K562 (cell line): ENCODE measurements at regions not wholly inside any gene's neighbourhood (a gene's known extent, or its start where the extent isn't known, plus 50 kb on each side); places are given as distances from the start of the nearest gene placed in this dataset.

Experiments
- ATAC-seq: fragments of 200-7000 bp; cut with Tn5 transposase; 3 replicates; pipeline ENCODE4 v1.9.1; 2020; ENCODE audit warnings: moderate library complexity
- BruUV-seq: library from RNA; stranded (reverse); fragments of 400-500 nt; replicated peaks from 2 replicates; lab custom pipeline; 2021; lab: Mats Ljungman, UMichigan
- CTCF ChIA-PET: fragments of 300-600 bp; formaldehyde crosslinking; extraction: SDS; loops from one replicate; lab custom pipeline; 2021; ENCODE audit warnings: low intra/inter-chr PET ratio; lab: Yijun Ruan, JAX
- POLR2A ChIA-PET: fragments of 300-600, 350-650 bp; sonication (Branson Sonifier 250); formaldehyde crosslinking; extraction: SDS; loops from one replicate; lab custom pipeline; 2021; ENCODE audit warnings: antibody characterized with exemption, inconsistent platforms; lab: Yijun Ruan, JAX
- DNase-seq, 4 experiments: peaks; one replicate each; pipeline versions ENCODE4 v3.0.0 to v3.0.0-alpha.2; 2011 to 2018; ENCODE audit warnings: low spot score in 3 of 4, mixed read lengths in 3 of 4; ENCODE audit errors: extremely low read depth in 1 of 4
- FAIRE-seq: peaks from 2 replicates; lab custom pipeline; 2011; peaks lifted over from hg19 to GRCh38; lab: Jason Lieb, UNC
- H2AFZ ChIP-seq: 2 replicates; pipeline ENCODE4 v1.6.0; 2011; ENCODE audit warnings: low read depth, low read length, control low read depth, inconsistent platforms
- H3K27ac ChIP-seq: fragments of 200-600 bp; 3 replicates; pipeline ENCODE4 v1.8.0; 2011; ENCODE audit warnings: low read depth, mild to moderate bottlenecking, control low read depth, inconsistent platforms, low read length, moderate library complexity, mixed read lengths; ENCODE audit errors: extremely low read depth
- H3K27me3 ChIP-seq, 2 experiments: fragments of 300-600 bp in 1 of 2; 2 replicates in 1 of 2; 3 replicates in 1 of 2; pipeline versions ENCODE4 v1.6.0 to v1.8.0; 2011; ENCODE audit warnings: inconsistent platforms in 2 of 2, low read length in 2 of 2, mild to moderate bottlenecking in 1 of 2, mixed read lengths in 1 of 2, moderate library complexity in 1 of 2; ENCODE audit not compliant: control insufficient read depth in 2 of 2, insufficient read depth in 2 of 2
- H3K36me3 ChIP-seq: fragments of 300-600 bp; 3 replicates; pipeline ENCODE4 v1.8.0; 2011; ENCODE audit warnings: mild to moderate bottlenecking, low read length, inconsistent platforms; ENCODE audit not compliant: control insufficient read depth, insufficient read depth
- H3K4me1 ChIP-seq, 2 experiments: fragments of 200-600 bp in 1 of 2; replicated peaks in 1 of 2; 2 replicates in 1 of 2; 3 replicates in 1 of 2; pipeline versions ENCODE4 v1.5.1 to v1.8.0; 2011; ENCODE audit warnings: inconsistent platforms in 2 of 2, low read length in 2 of 2, mild to moderate bottlenecking in 1 of 2, mixed read lengths in 1 of 2, moderate library complexity in 1 of 2; ENCODE audit not compliant: control insufficient read depth in 2 of 2, insufficient read depth in 2 of 2
- H3K4me2 ChIP-seq: 2 replicates; pipeline ENCODE4 v1.6.1; 2011; ENCODE audit warnings: low read length, control low read depth, inconsistent platforms, mixed read lengths; ENCODE audit not compliant: insufficient read depth
- H3K4me3 ChIP-seq: fragments of 200-600 bp; sonication (generic), shearing (Covaris generic); 2 replicates; pipeline ENCODE4 v1.5.1; 2016; ENCODE audit warnings: control low read depth, inconsistent platforms
- H3K79me2 ChIP-seq: fragments of 200-600 bp; 3 replicates; pipeline ENCODE4 v1.8.0; 2011; ENCODE audit warnings: low read length, inconsistent platforms; ENCODE audit not compliant: control insufficient read depth, insufficient read depth
- H3K9ac ChIP-seq, 2 experiments: 2 replicates each; pipeline versions ENCODE4 v1.6.0 to v1.6.1; 2011; ENCODE audit warnings: low read depth in 2 of 2, low read length in 2 of 2, control low read depth in 1 of 2, inconsistent platforms in 1 of 2, mild to moderate bottlenecking in 1 of 2, mixed read lengths in 1 of 2; ENCODE audit not compliant: insufficient read depth in 1 of 2
- H3K9me1 ChIP-seq: one replicate; pipeline ENCODE4 v1.6.0; 2011; ENCODE audit warnings: inconsistent platforms, mild to moderate bottlenecking, low read length, moderate library complexity; ENCODE audit not compliant: control insufficient read depth, insufficient read depth
- H3K9me3 ChIP-seq: replicated peaks from 2 replicates; pipeline ENCODE4 v1.5.1; 2011; ENCODE audit warnings: low read depth, low read length, inconsistent platforms; ENCODE audit not compliant: control insufficient read depth, insufficient read depth
- H4K20me1 ChIP-seq: replicated peaks from 2 replicates; pipeline ENCODE4 v1.6.1; 2011; ENCODE audit warnings: low read length, inconsistent platforms, mixed read lengths; ENCODE audit not compliant: control insufficient read depth, insufficient read depth
- BRF1 ChIP-seq: IDR thresholded peaks from 3 replicates; pipeline ENCODE4 v1.6.1; 2011; ENCODE audit warnings: borderline replicate concordance, mild to moderate bottlenecking; ENCODE audit not compliant: insufficient read length; ENCODE audit errors: extremely low read depth
- CSDE1 ChIP-seq, 2 experiments: fragments of 450-650 bp; IDR thresholded peaks; 2 replicates each; pipeline ENCODE4 v1.6.1; 2016; ENCODE audit warnings: mild to moderate bottlenecking in 1 of 2
- DMBX1 ChIP-seq: fragments of 250-450 bp; sonication (Bioruptor Pico); IDR thresholded peaks from 2 replicates; pipeline ENCODE4 v1.8.0; 2022; ENCODE audit warnings: inconsistent platforms, mild to moderate bottlenecking, moderate library complexity, borderline replicate concordance
- GABPB2 ChIP-seq: fragments of 250-450 bp; sonication (Bioruptor Pico); conservative IDR thresholded peaks from 2 replicates; pipeline ENCODE4 v1.5.1; 2021; ENCODE audit warnings: mild to moderate bottlenecking
- HNRNPK ChIP-seq: fragments of 200-400 bp; formaldehyde crosslinking; IDR thresholded peaks from one replicate; pipeline ENCODE4 v1.6.1; 2018; ENCODE audit warnings: mild to moderate bottlenecking, low read depth, low read length; ENCODE audit not compliant: poor library complexity, severe bottlenecking
- MTA2 ChIP-seq: fragments of 450-650 bp; IDR thresholded peaks from 2 replicates; pipeline ENCODE4 v1.6.1; 2016; ENCODE audit warnings: low read depth
- NUFIP1 ChIP-seq: fragments of 450-650 bp; IDR thresholded peaks from 2 replicates; pipeline ENCODE4 v1.6.1; 2018; ENCODE audit not compliant: partially characterized antibody
- POLR2A ChIP-seq: fragments of 450-650 bp; conservative IDR thresholded peaks from 2 replicates; pipeline ENCODE4 v1.6.1; 2016
- RBFOX2 ChIP-seq: fragments of 200-400 bp; formaldehyde crosslinking; IDR thresholded peaks from 2 replicates; pipeline ENCODE4 v1.6.1; 2017; ENCODE audit warnings: low read depth, mild to moderate bottlenecking, low read length, moderate library complexity
- RBM14 ChIP-seq: fragments of 200-400 bp; formaldehyde crosslinking; IDR thresholded peaks from 2 replicates; pipeline ENCODE4 v1.6.1; 2018; ENCODE audit warnings: low read depth, mild to moderate bottlenecking, low read length, moderate library complexity, borderline replicate concordance; ENCODE audit not compliant: insufficient read depth
- SMC3 ChIP-seq: conservative IDR thresholded peaks from 2 replicates; pipeline ENCODE4 v1.6.1; 2011; ENCODE audit warnings: low read depth, low read length, improper control_type of control experiment; ENCODE audit not compliant: insufficient read depth
- SNIP1 ChIP-seq: fragments of 450-650 bp; IDR thresholded peaks from 2 replicates; pipeline ENCODE4 v1.7.1; 2017; ENCODE audit warnings: low read depth, mild to moderate bottlenecking
- SRSF1 ChIP-seq: fragments of 200-400 bp; formaldehyde crosslinking; IDR thresholded peaks from 2 replicates; pipeline ENCODE4 v1.6.1; 2017; ENCODE audit warnings: mild to moderate bottlenecking, low read depth, low read length, moderate library complexity
- TEAD1 ChIP-seq, 2 experiments: fragments of 450-650 bp in 1 of 2; sonication (generic) in 1 of 2; formaldehyde crosslinking; IDR thresholded peaks; 2 replicates each; pipeline versions ENCODE4 v1.4.0 to v1.8.0; 2020 to 2022; ENCODE audit warnings: mild to moderate bottlenecking in 2 of 2, missing genetic modification reagents in 1 of 2
- ZNF184 ChIP-seq: sonication (generic); formaldehyde crosslinking; IDR thresholded peaks from 2 replicates; pipeline ENCODE4 v1.5.0; 2020; ENCODE audit warnings: missing genetic modification reagents
- ZNF224 ChIP-seq: sonication (generic); formaldehyde crosslinking; IDR thresholded peaks from 2 replicates; pipeline ENCODE4 v1.8.0; 2022; ENCODE audit warnings: mild to moderate bottlenecking, missing genetic modification reagents
- ZNF551 ChIP-seq: fragments of 250-450 bp; sonication (Bioruptor Pico); IDR thresholded peaks from 2 replicates; pipeline ENCODE4 v1.5.0; 2021; ENCODE audit warnings: mild to moderate bottlenecking, moderate library complexity
- ZNF584 ChIP-seq: fragments of 200-800 bp; sonication (Bioruptor generic); IDR thresholded peaks from 2 replicates; pipeline ENCODE4 v1.6.1; 2016; ENCODE audit warnings: low read depth, mild to moderate bottlenecking, missing genetic modification characterization, missing compliant biosample characterization
- WGBS: fragments of 100-300 bp; shearing (Covaris generic); methylation state at CpG from one replicate; pipeline ENCODE4 v1.1.6; 2016; ENCODE audit warnings: low coverage, mixed read lengths; ENCODE audit not compliant: insufficient coverage; ENCODE audit errors: missing lambda C conversion rate; 5-methylcytosine and 5-hydroxymethylcytosine counted together
- in situ Hi-C: fragments of 300-500 bp; cut with MboI; formaldehyde crosslinking; loops from 4 replicates; pipeline ENCODE4 v1.15.0; 2018; ENCODE audit warnings: inconsistent platforms, mixed read lengths
- intact Hi-C: fragments of 100-400 bp; cut with micrococcal nuclease; formaldehyde crosslinking; loops from 2 replicates; pipeline ENCODE4 v1.14.2; 2022
- TF ChIP-seq, protein P1 (sequence below): fragments of 450-650 bp; IDR thresholded peaks from one replicate; pipeline ENCODE4 v1.6.1; 2018; ENCODE audit warnings: mild to moderate bottlenecking, moderate library complexity; ENCODE audit not compliant: partially characterized antibody
- TF ChIP-seq, protein P2 (sequence below): sonication (generic); formaldehyde crosslinking; IDR thresholded peaks from 2 replicates; pipeline ENCODE4 v1.9.0; 2022; ENCODE audit warnings: mild to moderate bottlenecking, missing genetic modification reagents

DNA sequence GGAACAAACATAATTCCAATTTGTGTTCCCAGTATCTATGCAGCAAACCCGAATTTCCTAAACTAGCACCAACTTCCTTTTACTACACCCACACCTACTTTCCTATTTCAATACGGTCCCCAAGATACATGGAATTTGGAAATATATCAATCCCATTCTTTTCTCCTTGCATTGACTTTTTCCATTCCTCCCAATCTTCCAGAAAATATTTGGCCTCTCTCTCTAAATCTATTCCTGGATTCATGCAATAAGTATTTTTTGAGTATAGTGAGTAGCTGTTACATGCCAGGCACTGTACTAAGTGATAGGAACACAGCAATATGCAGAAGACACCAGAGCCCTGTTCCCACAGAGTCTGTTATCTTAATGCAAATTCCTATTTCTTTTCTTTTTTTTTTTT, 216.2 kb upstream of the PIK3R1 start:
- CTCF ChIA-PET, result no interaction called here
- no peaks in the 10 kb centered on the region for H3K79me2 ChIP-seq
- 0% methylated on average over 2 of the region's 2 CpGs for WGBS
- H2AFZ ChIP-seq, result no peak overlapping the region
- H3K4me1 ChIP-seq, result no peaks in the 10 kb centered on the region
- 0 out of 5 replicates have a peak, but pooled peaks cover 4 to 9% of the 10 kb centered on the region in 2 experiments for H3K27me3 ChIP-seq
- H3K9me1 ChIP-seq, result no peaks in the 10 kb centered on the region
- H3K9ac ChIP-seq, result no peak overlapping the region
- H3K27ac ChIP-seq, result no peak overlapping the region
- H3K4me2 ChIP-seq, result no peak overlapping the region
- H4K20me1 ChIP-seq, result no peaks in the 10 kb centered on the region; the same call in 1 of the 2 replicates
- TF ChIP-seq SNIP1 (no peak), NUFIP1 (no peak), DMBX1 (CRISPR knock-in tag) (no peak), ZNF184 (CRISPR knock-in tag) (no peak), ZNF551 (CRISPR knock-in tag) (no peak), SMC3 (no peak), HNRNPK (no peak), ZNF584 (CRISPR knock-in tag) (no peak), MTA2 (no peak), RBFOX2 (no peak), GABPB2 (CRISPR knock-in tag) (no peak), SRSF1 (no peak), BRF1 (no peak), TEAD1 (CRISPR knock-in tag; IDR thresholded peaks at IDR 0.05) (no peak), POLR2A (no peak), CSDE1 (IDR thresholded peaks at IDR 0.05) (no peak), RBM14 (no peak), ZNF224 (CRISPR knock-in tag) (no peak)
- TF ChIP-seq, protein P1, sequence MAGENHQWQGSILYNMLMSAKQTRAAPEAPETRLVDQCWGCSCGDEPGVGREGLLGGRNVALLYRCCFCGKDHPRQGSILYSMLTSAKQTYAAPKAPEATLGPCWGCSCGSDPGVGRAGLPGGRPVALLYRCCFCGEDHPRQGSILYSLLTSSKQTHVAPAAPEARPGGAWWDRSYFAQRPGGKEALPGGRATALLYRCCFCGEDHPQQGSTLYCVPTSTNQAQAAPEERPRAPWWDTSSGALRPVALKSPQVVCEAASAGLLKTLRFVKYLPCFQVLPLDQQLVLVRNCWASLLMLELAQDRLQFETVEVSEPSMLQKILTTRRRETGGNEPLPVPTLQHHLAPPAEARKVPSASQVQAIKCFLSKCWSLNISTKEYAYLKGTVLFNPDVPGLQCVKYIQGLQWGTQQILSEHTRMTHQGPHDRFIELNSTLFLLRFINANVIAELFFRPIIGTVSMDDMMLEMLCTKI, result no peak
- TF ChIP-seq, protein P2, sequence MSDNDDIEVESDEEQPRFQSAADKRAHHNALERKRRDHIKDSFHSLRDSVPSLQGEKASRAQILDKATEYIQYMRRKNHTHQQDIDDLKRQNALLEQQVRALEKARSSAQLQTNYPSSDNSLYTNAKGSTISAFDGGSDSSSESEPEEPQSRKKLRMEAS (CRISPR knock-in tag), result no peak
- TF ChIP-seq, all 486 proteins: peak for 0
- ATAC-seq (no peak), DNase-seq (no peak), FAIRE-seq (no peak)
- intact Hi-C loops (no loop called here), in situ Hi-C loops (no loop called here)
- H3K9me3 ChIP-seq, result no peaks in the 10 kb centered on the region; the same call in 1 of the 2 replicates
- BruUV-seq, result no TSS peak
- H3K4me3 ChIP-seq, result no peak overlapping the region
- POLR2A ChIA-PET, result no interaction called here
- H3K36me3 ChIP-seq, result no peaks in the 10 kb centered on the region
